ENCODE measurements at regions not wholly inside any gene's neighbourhood (a gene's known extent, or its start where the extent isn't known, plus 50 kb on each side); places are given as distances from the start of the nearest gene placed in this dataset.

DNA sequence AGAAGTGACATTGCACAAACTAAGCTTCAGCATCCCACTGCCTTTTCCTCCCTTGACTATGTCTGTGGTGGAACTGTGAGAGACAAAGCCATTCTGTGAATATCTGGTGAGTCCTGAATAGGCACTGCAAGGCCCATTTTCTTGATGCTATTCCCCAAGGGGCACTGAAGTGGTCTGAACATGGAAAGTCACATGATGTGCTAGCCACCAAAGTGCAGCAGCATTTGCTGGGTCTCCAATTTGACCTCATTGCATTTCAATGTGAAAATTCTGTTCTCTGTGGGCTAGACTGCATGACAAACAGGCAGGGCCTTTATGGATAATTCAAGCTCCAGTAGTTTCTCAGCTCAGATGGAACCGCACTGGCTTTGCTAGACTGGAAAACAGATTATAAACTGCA, 627.4 kb upstream of the BOD1L1 start:
- DNase-seq (ENCODE audit: low read depth), result no peak

GRCh38 chr4:14257903-14258302, 630.4 kb upstream of the BOD1L1 start:
- DNase-seq (ENCODE audit: low read depth), result no peak

DNA sequence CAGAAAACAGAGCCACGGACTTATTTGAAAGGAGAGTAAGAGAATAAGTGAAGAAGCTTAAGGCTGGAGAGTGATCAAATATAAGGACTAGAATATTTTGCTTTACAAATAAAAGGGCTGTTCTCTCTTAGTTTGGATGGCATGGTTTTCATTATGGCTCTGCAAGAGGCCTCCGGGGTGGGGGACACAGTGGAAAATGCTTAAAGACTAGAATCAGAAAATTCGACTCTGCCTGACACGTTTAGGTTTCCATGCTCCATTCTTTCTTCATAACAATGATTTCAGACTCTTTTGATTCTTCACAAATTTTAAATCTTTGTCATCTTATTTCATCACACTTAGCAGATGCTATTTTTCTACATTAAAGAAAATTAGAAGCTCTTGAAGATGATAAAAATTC, 632.4 kb upstream of the BOD1L1 start:
- no peak for DNase-seq (ENCODE audit: low read depth)

GRCh38 chr4:14260591-14260990, 633.1 kb upstream of the BOD1L1 start:
- no peak for DNase-seq (ENCODE audit: low read depth)

DNA sequence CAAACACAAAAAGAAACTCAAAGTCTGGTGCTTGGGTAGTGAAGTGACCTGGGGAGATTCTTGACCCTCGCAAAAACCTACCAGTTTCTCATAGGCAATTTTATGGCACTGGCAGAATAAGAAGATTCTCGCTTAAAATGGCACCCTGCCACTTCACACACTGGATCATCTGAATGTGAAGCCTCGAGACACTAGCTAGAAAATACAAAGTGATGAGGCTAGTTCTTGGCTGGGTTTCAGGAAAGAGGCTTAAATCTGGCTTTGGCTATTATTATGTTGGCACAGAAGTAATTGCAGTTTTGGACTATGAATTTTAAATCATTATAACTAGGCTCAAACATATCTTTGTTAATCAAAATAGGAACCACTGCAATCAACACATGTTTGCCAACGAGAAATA, 634.7 kb upstream of the BOD1L1 start:
- DNase-seq (ENCODE audit: low read depth), result no peak

GRCh38 chr4:14264437-14264836, 636.9 kb upstream of the BOD1L1 start:
- no peak for DNase-seq (ENCODE audit: low read depth)

- DNase-seq (ENCODE audit: low read depth), result no peak
Observed at GRCh38 chr4:14265651-14266050, 638.1 kb upstream of the BOD1L1 start.

GRCh38 chr4:14267373-14268060, 640.0 kb upstream of the BOD1L1 start:
- DNase-seq (ENCODE audit: low read depth), result no peak

GRCh38 chr4:14269824-14270223, 642.3 kb upstream of the BOD1L1 start:
- DNase-seq (ENCODE audit: low read depth), result no peak

GRCh38 chr4:14272206-14272605, 644.7 kb upstream of the BOD1L1 start:
- DNase-seq (ENCODE audit: low read depth), result no peak

DNA sequence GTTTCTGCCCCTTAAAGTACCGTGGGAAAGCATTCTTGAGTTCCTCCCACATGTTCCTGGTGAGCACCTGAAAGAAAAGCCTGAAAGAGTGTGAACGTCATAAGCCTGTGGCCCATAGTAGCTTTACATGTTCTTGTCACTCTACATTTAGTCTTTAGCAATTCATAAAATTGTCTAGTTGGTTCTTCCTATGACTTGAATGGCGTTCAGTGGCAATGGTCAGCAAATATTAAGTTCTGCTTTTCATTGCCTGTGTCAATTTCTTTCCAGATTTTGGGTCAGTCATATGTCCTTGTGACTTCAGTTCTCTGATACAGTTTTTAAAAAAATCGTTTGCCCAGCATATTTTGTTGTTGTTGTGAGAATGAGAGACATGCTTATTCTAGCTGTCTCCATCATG, 650.0 kb upstream of the BOD1L1 start:
- no peak for DNase-seq (ENCODE audit: low read depth)

DNA sequence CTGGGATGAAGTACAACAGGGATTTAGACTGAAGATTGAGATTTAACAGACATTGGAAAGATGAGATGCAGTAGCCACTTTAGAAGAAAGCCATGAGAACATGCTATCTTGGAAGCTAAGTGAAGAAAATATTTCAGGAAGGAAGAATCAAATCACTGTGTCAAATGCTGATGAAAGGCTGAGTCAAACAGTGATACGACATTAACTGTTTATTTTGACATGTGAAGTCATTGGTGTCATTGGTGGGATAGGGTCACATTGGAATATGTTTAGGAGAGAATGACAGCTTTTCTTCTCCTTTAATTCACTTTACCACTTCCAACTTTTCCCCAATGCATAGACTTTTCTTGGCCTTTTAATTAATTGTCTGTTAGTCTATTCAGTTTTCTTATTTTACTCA, 653.0 kb upstream of the BOD1L1 start:
- DNase-seq (ENCODE audit: low read depth), result no peak

- no peak for DNase-seq (ENCODE audit: low read depth)
Observed at GRCh38 chr4:14284578-14284977, 657.1 kb upstream of the BOD1L1 start.

- no peak for DNase-seq (ENCODE audit: low read depth)
Observed at GRCh38 chr4:14289708-14290107, 662.2 kb upstream of the BOD1L1 start.

- DNase-seq (ENCODE audit: low read depth), result no peak
Observed at GRCh38 chr4:14293582-14293981, 666.1 kb upstream of the BOD1L1 start.

- no peak for DNase-seq (ENCODE audit: low read depth)
Observed at GRCh38 chr4:14294611-14295010, 667.1 kb upstream of the BOD1L1 start.

GRCh38 chr4:14299166-14299565, 671.6 kb upstream of the BOD1L1 start:
- no peak for DNase-seq (ENCODE audit: low read depth)

DNA sequence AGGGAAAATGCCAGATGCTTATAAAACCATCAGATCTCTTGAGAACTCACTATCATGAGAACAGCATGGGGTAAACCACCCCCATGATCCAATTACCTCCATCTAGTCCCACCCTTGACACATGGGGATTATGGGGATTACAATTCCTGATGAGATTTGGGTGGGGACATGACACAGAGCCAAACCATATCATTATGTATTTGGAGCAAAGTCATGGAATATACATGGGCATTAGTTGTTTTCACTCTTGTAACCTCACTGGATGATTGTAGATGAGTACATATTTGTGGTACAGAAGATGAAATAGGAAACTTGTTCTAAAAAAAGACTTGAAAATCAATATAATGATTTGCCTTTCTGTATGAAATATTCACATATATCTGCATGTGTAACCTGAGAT, 674.5 kb upstream of the BOD1L1 start:
- no peak for DNase-seq (ENCODE audit: low read depth)

- DNase-seq (ENCODE audit: low read depth), result no peak
Observed at GRCh38 chr4:14303856-14304255, 676.3 kb upstream of the BOD1L1 start.

GRCh38 chr4:14308229-14308651, 680.7 kb upstream of the BOD1L1 start:
- no peak for DNase-seq (ENCODE audit: low read depth)

DNA sequence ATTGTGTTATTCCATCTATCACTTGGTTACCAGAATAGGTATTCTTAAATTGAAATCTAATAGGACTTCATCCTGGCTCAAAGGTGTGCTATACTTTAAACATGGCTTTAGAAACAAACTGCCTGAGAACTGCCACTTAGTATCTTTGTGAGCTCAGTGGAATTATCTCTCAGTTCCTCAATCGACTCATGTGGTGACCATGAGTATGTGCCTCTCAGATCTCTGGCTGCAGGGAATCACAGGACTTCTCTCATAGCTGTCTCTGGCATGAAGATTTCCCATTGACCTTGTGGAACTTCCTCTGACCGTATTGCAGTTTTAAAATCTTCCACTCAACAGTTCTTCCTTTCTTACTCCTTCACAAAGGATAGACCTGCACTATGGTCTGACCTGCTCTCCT, 681.9 kb upstream of the BOD1L1 start:
- no peak for DNase-seq (ENCODE audit: low read depth)

DNA sequence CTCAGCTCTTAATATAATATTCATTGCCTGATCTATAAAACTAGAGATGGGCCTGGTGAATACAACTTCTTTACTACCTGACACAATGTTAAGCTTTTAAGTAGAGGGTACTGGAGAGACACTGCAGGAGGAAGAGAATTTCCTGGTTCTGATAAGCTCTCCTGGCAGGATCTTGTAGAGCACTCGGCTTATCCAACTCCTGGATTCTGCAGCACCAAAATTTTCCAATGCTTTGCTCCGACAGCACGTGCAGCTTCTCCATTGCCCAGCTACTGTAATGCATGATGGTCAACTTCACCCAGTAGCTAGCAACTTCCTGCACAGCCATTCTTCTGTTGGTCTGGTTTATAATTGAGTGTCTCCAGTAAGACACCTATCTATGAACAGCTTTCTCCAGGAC, 686.2 kb upstream of the BOD1L1 start:
- DNase-seq (ENCODE audit: low read depth), result no peak

GRCh38 chr4:14315129-14315528, 687.2 kb upstream of the CPEB2 start:
- no peak for DNase-seq (ENCODE audit: low read depth)

GRCh38 chr4:14317351-14317750, 684.9 kb upstream of the CPEB2 start:
- no peak for DNase-seq (ENCODE audit: low read depth)

- no peak for DNase-seq (ENCODE audit: low read depth)
Observed at GRCh38 chr4:14318671-14319070, 683.6 kb upstream of the CPEB2 start.

All from stromal cell of bone marrow (primary cell).